Gastrocnemius medialis (tissue), 4 donors: ENCODE measurements at regions not wholly inside any gene's neighbourhood (a gene's known extent, or its start where the extent isn't known, plus 50 kb on each side); places are given as distances from the start of the nearest gene placed in this dataset.

Experiments
- ATAC-seq, 2 donors: fragments of 150-250 bp; one replicate each; pipeline ENCODE4 v1.9.1; 2016
- DNase-seq, 2 donors: peaks; one replicate each; pipeline ENCODE4 v3.0.0-alpha.2; 2019
- H3K27ac ChIP-seq, 4 donors: fragments of 200-600 bp; sonication (generic); 1 replicate in 1 of 4; 2 replicates in 3 of 4; pipeline ENCODE4 v1.5.1; 2016 to 2018; ENCODE audit warnings: mild to moderate bottlenecking in 2 of 4, moderate library complexity in 1 of 4
- H3K27me3 ChIP-seq, 3 donors: fragments of 200-600 bp; sonication (generic) in 2 of 3; 1 replicate in 1 of 3; 2 replicates in 2 of 3; pipeline versions ENCODE4 v1.5.1 to v1.6.0; 2016 to 2019; ENCODE audit warnings: mild to moderate bottlenecking in 1 of 3, moderate library complexity in 1 of 3
- H3K36me3 ChIP-seq, 2 donors: fragments of 200-600 bp; sonication (generic) in 1 of 2; one replicate each; pipeline ENCODE4 v1.5.1; 2017 to 2018
- H3K4me1 ChIP-seq, 2 donors: fragments of 200-600 bp; sonication (generic) in 1 of 2; one replicate each; pipeline ENCODE4 v1.5.1; 2016 to 2017; ENCODE audit warnings: mild to moderate bottlenecking in 2 of 2
- H3K4me3 ChIP-seq, 4 donors: fragments of 200-600 bp; sonication (generic) in 3 of 4; 1 replicate in 1 of 4; 2 replicates in 3 of 4; pipeline ENCODE4 v1.5.1; 2016 to 2019; ENCODE audit warnings: mild to moderate bottlenecking in 2 of 4
- H3K9me3 ChIP-seq, 3 donors: fragments of 200-600 bp; sonication (generic) in 2 of 3; 1 replicate in 1 of 3; 2 replicates in 2 of 3; pipeline ENCODE4 v1.5.1; 2016 to 2019
- CTCF ChIP-seq, 5 experiments: fragments of 450-650 bp in 3 of 5; fragments of 200-600 bp in 2 of 5; sonication (generic) in 2 of 5; IDR thresholded peaks in 4 of 5; conservative IDR thresholded peaks in 1 of 5; 1 replicate in 4 of 5; 2 replicates in 1 of 5; pipeline ENCODE4 v1.5.1; 2016 to 2019; ENCODE audit warnings: antibody characterized with exemption in 5 of 5, mild to moderate bottlenecking in 3 of 5, moderate library complexity in 3 of 5
- POLR2A ChIP-seq, 2 donors: fragments of 450-650 bp; IDR thresholded peaks; one replicate each; pipeline ENCODE4 v1.6.1; 2017; ENCODE audit warnings: antibody characterized with exemption in 2 of 2, mild to moderate bottlenecking in 2 of 2, moderate library complexity in 2 of 2
- in situ Hi-C, 4 donors: fragments of 200-750 bp; cut with MboI; loops; one replicate each; pipeline versions ENCODE4 v1.15.0 to v1.8.0; 2017; ENCODE audit warnings: low sequenced_read_pairs in 4 of 4
- intact Hi-C: fragments of 100-400 bp; cut with DNase I; formaldehyde crosslinking; loops from one replicate; pipeline ENCODE4 v1.15.1; 2023; ENCODE audit warnings: low total_unique reads

GRCh38 chr3:95613993-95614392 lies 1200.4 kb upstream of the EPHA6 start:
- in situ Hi-C loops (no loop called here), intact Hi-C loops (no loop called here)
- Histone ChIP-seq H3K27ac (no peak overlapping the region), H3K9me3 (no peaks in the 10 kb centered on the region), H3K27me3 (no peaks in the 10 kb centered on the region), H3K4me1 (no peaks in the 10 kb centered on the region), H3K36me3 (no peaks in the 10 kb centered on the region), H3K4me3 (no peak overlapping the region)
- TF ChIP-seq CTCF (IDR thresholded peaks at IDR 0.05 in 4 of 5, conservative IDR thresholded peaks at IDR 0.05 in 1 of 5), result no peak
- TF ChIP-seq POLR2A (IDR thresholded peaks at IDR 0.05), result no peak
- no peak for ATAC-seq
- DNase-seq, result no peak

- no peak for DNase-seq
- no peaks in the 10 kb centered on the region for H3K36me3 ChIP-seq
- no peak overlapping the region for H3K4me3 ChIP-seq
- ATAC-seq, result no peak
- in situ Hi-C loops, result no loop called here
- no peaks in the 10 kb centered on the region for H3K9me3 ChIP-seq
- no peak overlapping the region for H3K27ac ChIP-seq
- no peaks in the 10 kb centered on the region for H3K4me1 ChIP-seq
- no peaks in the 10 kb centered on the region for H3K27me3 ChIP-seq
- TF ChIP-seq CTCF (IDR thresholded peaks at IDR 0.05 in 4 of 5, conservative IDR thresholded peaks at IDR 0.05 in 1 of 5), result no peak
- TF ChIP-seq POLR2A (IDR thresholded peaks at IDR 0.05), result no peak
- intact Hi-C loops, result no loop called here
Measured at GRCh38 chr3:95615592-95616310, 1198.6 kb upstream of the EPHA6 start.

GRCh38 chr3:95626107-95626506 lies 1188.3 kb upstream of the EPHA6 start:
- H3K4me1 ChIP-seq, result no peaks in the 10 kb centered on the region
- no peak overlapping the region for H3K27ac ChIP-seq
- no peaks in the 10 kb centered on the region for H3K36me3 ChIP-seq
- H3K27me3 ChIP-seq, result no peaks in the 10 kb centered on the region
- TF ChIP-seq POLR2A (IDR thresholded peaks at IDR 0.05) (no peak), CTCF (IDR thresholded peaks at IDR 0.05 in 4 of 5, conservative IDR thresholded peaks at IDR 0.05 in 1 of 5) (no peak)
- in situ Hi-C loops, result no loop called here
- no peaks in the 10 kb centered on the region for H3K9me3 ChIP-seq
- DNase-seq, result no peak
- no peak overlapping the region for H3K4me3 ChIP-seq
- intact Hi-C loops, result no loop called here
- no peak for ATAC-seq

GRCh38 chr3:95627293-95627692 lies 1187.1 kb upstream of the EPHA6 start:
- no peak for ATAC-seq
- DNase-seq, result no peak
- in situ Hi-C loops (no loop called here), intact Hi-C loops (no loop called here)
- Histone ChIP-seq H3K36me3 (no peaks in the 10 kb centered on the region), H3K27me3 (no peaks in the 10 kb centered on the region), H3K4me3 (no peak overlapping the region), H3K9me3 (no peaks in the 10 kb centered on the region), H3K4me1 (no peaks in the 10 kb centered on the region), H3K27ac (no peak overlapping the region)
- TF ChIP-seq CTCF (IDR thresholded peaks at IDR 0.05 in 4 of 5, conservative IDR thresholded peaks at IDR 0.05 in 1 of 5) (no peak), POLR2A (IDR thresholded peaks at IDR 0.05) (no peak)

GRCh38 chr3:95627697-95628096 lies 1186.7 kb upstream of the EPHA6 start:
- Histone ChIP-seq H3K4me3 (no peak overlapping the region), H3K27ac (no peak overlapping the region), H3K27me3 (no peaks in the 10 kb centered on the region), H3K4me1 (no peaks in the 10 kb centered on the region), H3K9me3 (no peaks in the 10 kb centered on the region), H3K36me3 (no peaks in the 10 kb centered on the region)
- intact Hi-C loops (no loop called here), in situ Hi-C loops (no loop called here)
- TF ChIP-seq POLR2A (IDR thresholded peaks at IDR 0.05) (no peak), CTCF (IDR thresholded peaks at IDR 0.05 in 4 of 5, conservative IDR thresholded peaks at IDR 0.05 in 1 of 5) (no peak)
- DNase-seq (no peak), ATAC-seq (no peak)
